K562 (cell line): ENCODE measurements at regions not wholly inside any gene's neighbourhood (a gene's known extent, or its start where the extent isn't known, plus 50 kb on each side); places are given as distances from the start of the nearest gene placed in this dataset.

Source experiments
- ATAC-seq: fragments of 200-7000 bp; cut with Tn5 transposase; 3 replicates; pipeline ENCODE4 v1.9.1; 2020; ENCODE audit warnings: moderate library complexity
- BruUV-seq: library from RNA; stranded (reverse); fragments of 400-500 nt; replicated peaks from 2 replicates; lab custom pipeline; 2021; lab: Mats Ljungman, UMichigan
- CTCF ChIA-PET: fragments of 300-600 bp; formaldehyde crosslinking; extraction: SDS; loops from one replicate; lab custom pipeline; 2021; ENCODE audit warnings: low intra/inter-chr PET ratio; lab: Yijun Ruan, JAX
- POLR2A ChIA-PET: fragments of 300-600, 350-650 bp; sonication (Branson Sonifier 250); formaldehyde crosslinking; extraction: SDS; loops from one replicate; lab custom pipeline; 2021; ENCODE audit warnings: antibody characterized with exemption, inconsistent platforms; lab: Yijun Ruan, JAX
- DNase-seq, 4 experiments: peaks; one replicate each; pipeline versions ENCODE4 v3.0.0 to v3.0.0-alpha.2; 2011 to 2018; ENCODE audit warnings: low spot score in 3 of 4, mixed read lengths in 3 of 4; ENCODE audit errors: extremely low read depth in 1 of 4
- FAIRE-seq: peaks from 2 replicates; lab custom pipeline; 2011; peaks lifted over from hg19 to GRCh38; lab: Jason Lieb, UNC
- H2AFZ ChIP-seq: 2 replicates; pipeline ENCODE4 v1.6.0; 2011; ENCODE audit warnings: low read depth, low read length, control low read depth, inconsistent platforms
- H3K27ac ChIP-seq: fragments of 200-600 bp; 3 replicates; pipeline ENCODE4 v1.8.0; 2011; ENCODE audit warnings: low read depth, mild to moderate bottlenecking, control low read depth, inconsistent platforms, low read length, moderate library complexity, mixed read lengths; ENCODE audit errors: extremely low read depth
- H3K27me3 ChIP-seq, 2 experiments: fragments of 300-600 bp in 1 of 2; 2 replicates in 1 of 2; 3 replicates in 1 of 2; pipeline versions ENCODE4 v1.6.0 to v1.8.0; 2011; ENCODE audit warnings: inconsistent platforms in 2 of 2, low read length in 2 of 2, mild to moderate bottlenecking in 1 of 2, mixed read lengths in 1 of 2, moderate library complexity in 1 of 2; ENCODE audit not compliant: control insufficient read depth in 2 of 2, insufficient read depth in 2 of 2
- H3K36me3 ChIP-seq: fragments of 300-600 bp; 3 replicates; pipeline ENCODE4 v1.8.0; 2011; ENCODE audit warnings: mild to moderate bottlenecking, low read length, inconsistent platforms; ENCODE audit not compliant: control insufficient read depth, insufficient read depth
- H3K4me1 ChIP-seq, 2 experiments: fragments of 200-600 bp in 1 of 2; replicated peaks in 1 of 2; 2 replicates in 1 of 2; 3 replicates in 1 of 2; pipeline versions ENCODE4 v1.5.1 to v1.8.0; 2011; ENCODE audit warnings: inconsistent platforms in 2 of 2, low read length in 2 of 2, mild to moderate bottlenecking in 1 of 2, mixed read lengths in 1 of 2, moderate library complexity in 1 of 2; ENCODE audit not compliant: control insufficient read depth in 2 of 2, insufficient read depth in 2 of 2
- H3K4me2 ChIP-seq: 2 replicates; pipeline ENCODE4 v1.6.1; 2011; ENCODE audit warnings: low read length, control low read depth, inconsistent platforms, mixed read lengths; ENCODE audit not compliant: insufficient read depth
- H3K4me3 ChIP-seq: fragments of 200-600 bp; sonication (generic), shearing (Covaris generic); 2 replicates; pipeline ENCODE4 v1.5.1; 2016; ENCODE audit warnings: control low read depth, inconsistent platforms
- H3K79me2 ChIP-seq: fragments of 200-600 bp; 3 replicates; pipeline ENCODE4 v1.8.0; 2011; ENCODE audit warnings: low read length, inconsistent platforms; ENCODE audit not compliant: control insufficient read depth, insufficient read depth
- H3K9ac ChIP-seq, 2 experiments: 2 replicates each; pipeline versions ENCODE4 v1.6.0 to v1.6.1; 2011; ENCODE audit warnings: low read depth in 2 of 2, low read length in 2 of 2, control low read depth in 1 of 2, inconsistent platforms in 1 of 2, mild to moderate bottlenecking in 1 of 2, mixed read lengths in 1 of 2; ENCODE audit not compliant: insufficient read depth in 1 of 2
- H3K9me1 ChIP-seq: one replicate; pipeline ENCODE4 v1.6.0; 2011; ENCODE audit warnings: inconsistent platforms, mild to moderate bottlenecking, low read length, moderate library complexity; ENCODE audit not compliant: control insufficient read depth, insufficient read depth
- H3K9me3 ChIP-seq: replicated peaks from 2 replicates; pipeline ENCODE4 v1.5.1; 2011; ENCODE audit warnings: low read depth, low read length, inconsistent platforms; ENCODE audit not compliant: control insufficient read depth, insufficient read depth
- H4K20me1 ChIP-seq: replicated peaks from 2 replicates; pipeline ENCODE4 v1.6.1; 2011; ENCODE audit warnings: low read length, inconsistent platforms, mixed read lengths; ENCODE audit not compliant: control insufficient read depth, insufficient read depth
- ARID1B ChIP-seq: fragments of 450-650 bp; IDR thresholded peaks from 2 replicates; pipeline ENCODE4 v1.6.1; 2016; ENCODE audit warnings: antibody characterized with exemption, mild to moderate bottlenecking, inconsistent platforms
- ATF3 ChIP-seq, 2 experiments: fragments of 450-650 bp in 1 of 2; sonication (generic) in 1 of 2; formaldehyde crosslinking in 1 of 2; IDR thresholded peaks in 1 of 2; conservative IDR thresholded peaks in 1 of 2; 2 replicates each; pipeline versions ENCODE4 v1.6.1 to v1.8.1; 2016 to 2023; ENCODE audit warnings: mild to moderate bottlenecking in 2 of 2, moderate library complexity in 2 of 2, inconsistent platforms in 1 of 2, missing genetic modification reagents in 1 of 2
- ATF6 ChIP-seq: sonication (generic); formaldehyde crosslinking; IDR thresholded peaks from 2 replicates; pipeline ENCODE4 v1.4.0; 2020; ENCODE audit warnings: mild to moderate bottlenecking, missing genetic modification reagents
- DPF2 ChIP-seq: fragments of 450-650 bp; IDR thresholded peaks from 2 replicates; pipeline ENCODE4 v1.6.1; 2016
- GTF2E2 ChIP-seq: fragments of 200-800 bp; sonication (Bioruptor generic); IDR thresholded peaks from 2 replicates; pipeline ENCODE4 v1.6.1; 2016; ENCODE audit warnings: missing genetic modification characterization, missing compliant biosample characterization
- MAZ ChIP-seq, 2 experiments: fragments of 450-650 bp in 1 of 2; sonication (generic) in 1 of 2; formaldehyde crosslinking; IDR thresholded peaks in 1 of 2; conservative IDR thresholded peaks in 1 of 2; 2 replicates each; pipeline versions ENCODE4 v1.4.0 to v1.5.0; 2020; ENCODE audit warnings: mild to moderate bottlenecking in 1 of 2, missing genetic modification reagents in 1 of 2
- MTA2 ChIP-seq: fragments of 450-650 bp; IDR thresholded peaks from 2 replicates; pipeline ENCODE4 v1.6.1; 2016; ENCODE audit warnings: low read depth
- NFE2 ChIP-seq: IDR thresholded peaks from 2 replicates; pipeline ENCODE4 v1.6.1; 2014; ENCODE audit warnings: antibody characterized with exemption, low read depth
- SMARCE1 ChIP-seq: fragments of 450-650 bp; IDR thresholded peaks from 2 replicates; pipeline ENCODE4 v1.7.1; 2016; ENCODE audit warnings: mild to moderate bottlenecking
- SNRNP70 ChIP-seq: fragments of 200-400 bp; formaldehyde crosslinking; optimal IDR thresholded peaks from 2 replicates; pipeline ENCODE3; 2017; ENCODE audit warnings: low read depth, low read length
- VEZF1 ChIP-seq: fragments of 200-800 bp; sonication (Bioruptor generic); IDR thresholded peaks from 2 replicates; pipeline ENCODE4 v1.6.1; 2017; ENCODE audit warnings: missing genetic modification characterization, missing compliant biosample characterization
- WHSC1 ChIP-seq: IDR thresholded peaks from one replicate; pipeline ENCODE4 v1.6.1; 2012; ENCODE audit warnings: low read length, control low read depth, inconsistent platforms
- ZBED1 ChIP-seq: IDR thresholded peaks from 2 replicates; pipeline ENCODE4 v1.6.1; 2014
- ZNF134 ChIP-seq: fragments of 250-450 bp; sonication (Bioruptor Pico); conservative IDR thresholded peaks from 2 replicates; pipeline ENCODE4 v1.4.0; 2020
- ZNF785 ChIP-seq: fragments of 250-450 bp; sonication (Bioruptor Pico); IDR thresholded peaks from 2 replicates; pipeline ENCODE4 v1.4.0; 2020; ENCODE audit warnings: mild to moderate bottlenecking
- WGBS: fragments of 100-300 bp; shearing (Covaris generic); methylation state at CpG from one replicate; pipeline ENCODE4 v1.1.6; 2016; ENCODE audit warnings: low coverage, mixed read lengths; ENCODE audit not compliant: insufficient coverage; ENCODE audit errors: missing lambda C conversion rate; 5-methylcytosine and 5-hydroxymethylcytosine counted together
- in situ Hi-C: fragments of 300-500 bp; cut with MboI; formaldehyde crosslinking; loops from 4 replicates; pipeline ENCODE4 v1.15.0; 2018; ENCODE audit warnings: inconsistent platforms, mixed read lengths
- intact Hi-C: fragments of 100-400 bp; cut with micrococcal nuclease; formaldehyde crosslinking; loops from 2 replicates; pipeline ENCODE4 v1.14.2; 2022

- H2AFZ ChIP-seq, result no peak overlapping the region
- no TSS peak for BruUV-seq
- ChIA-PET POLR2A (no interaction called here), CTCF (no interaction called here)
- FAIRE-seq (peak; percentile 80), ATAC-seq (peak; percentile 88), DNase-seq (peak; percentile 6 to 78 (median 23))
- no peak overlapping the region for H3K9ac ChIP-seq
- no peaks in the 10 kb centered on the region for H3K9me1 ChIP-seq
- no peaks in the 10 kb centered on the region for H4K20me1 ChIP-seq
- no peak overlapping the region for H3K27ac ChIP-seq
- H3K79me2 ChIP-seq, result no peaks in the 10 kb centered on the region
- no peaks in the 10 kb centered on the region for H3K36me3 ChIP-seq
- no peak overlapping the region for H3K4me2 ChIP-seq
- H3K4me3 ChIP-seq, result no peak overlapping the region
- no peaks in the 10 kb centered on the region for H3K27me3 ChIP-seq
- H3K9me3 ChIP-seq, result no peaks in the 10 kb centered on the region
- intact Hi-C loops (no loop called here), in situ Hi-C loops (no loop called here)
- H3K4me1 ChIP-seq, result peaks cover 0 to 9% of the 10 kb centered on the region in 2 experiments; a peak in 3 of 5 replicates
- WGBS, result 0% methylated on average over 7 of the region's 8 CpGs
- TF ChIP-seq WHSC1, result no peak
- TF ChIP-seq VEZF1 (CRISPR knock-in tag), result peak; percentile 71
- no peak for TF ChIP-seq SNRNP70
- peak; percentile 32; the same call in 1 of the 2 replicates for TF ChIP-seq SMARCE1
- peak; percentile 25; the same call in 1 of the 2 replicates for TF ChIP-seq ATF3 (IDR thresholded peaks at IDR 0.05)
- TF ChIP-seq ATF3 (CRISPR knock-in tag; conservative IDR thresholded peaks at IDR 0.05), result no peak
- TF ChIP-seq ATF6 (CRISPR knock-in tag), result no peak
- peak; percentile 27 to 62; a peak in 1 of 4 replicates for TF ChIP-seq MAZ (CRISPR knock-in tag; conservative IDR thresholded peaks at IDR 0.05 in 1 of 2, IDR thresholded peaks at IDR 0.05 in 1 of 2)
- TF ChIP-seq GTF2E2 (tag), result no peak
- TF ChIP-seq ZNF785 (CRISPR knock-in tag), result no peak
- peak; percentile 26; the same call in 1 of the 2 replicates for TF ChIP-seq NFE2
- TF ChIP-seq ZNF134 (CRISPR knock-in tag), result no peak
- peak; percentile 50; the same call in 1 of the 2 replicates for TF ChIP-seq ARID1B
- peak; percentile 41; the same call in 1 of the 2 replicates for TF ChIP-seq DPF2
- no peak for TF ChIP-seq MTA2
- no peak for TF ChIP-seq ZBED1
These were observed 53.9 kb upstream of the TENM3 start for GRCh38 chr4:182189103-182189878.
